ENCODE measurements at regions not wholly inside any gene's neighbourhood (a gene's known extent, or its start where the extent isn't known, plus 50 kb on each side); places are given as distances from the start of the nearest gene placed in this dataset.

- TF ChIP-seq ZFP30 (CRISPR knock-in tag; IDR thresholded peaks at IDR 0.05) (no peak), CREB5 (CRISPR knock-in tag; IDR thresholded peaks at IDR 0.05; ENCODE audit: low read depth) (no peak), CSDC2 (CRISPR knock-in tag; IDR thresholded peaks at IDR 0.05) (no peak), ZNF70 (CRISPR knock-in tag; IDR thresholded peaks at IDR 0.05) (no peak), CSRNP3 (CRISPR knock-in tag; IDR thresholded peaks at IDR 0.05) (no peak)
Measured at GRCh38 chr20:4412216-4412615, 163.1 kb upstream of the ADRA1D start.
